ENCODE measurements at regions not wholly inside any gene's neighbourhood (a gene's known extent, or its start where the extent isn't known, plus 50 kb on each side); places are given as distances from the start of the nearest gene placed in this dataset.
"Not testable (repeated sequence)": the region's sequence is repeated elsewhere in the genome, so short reads cannot be mapped to it uniquely, and the experiment has no call there.

DNA sequence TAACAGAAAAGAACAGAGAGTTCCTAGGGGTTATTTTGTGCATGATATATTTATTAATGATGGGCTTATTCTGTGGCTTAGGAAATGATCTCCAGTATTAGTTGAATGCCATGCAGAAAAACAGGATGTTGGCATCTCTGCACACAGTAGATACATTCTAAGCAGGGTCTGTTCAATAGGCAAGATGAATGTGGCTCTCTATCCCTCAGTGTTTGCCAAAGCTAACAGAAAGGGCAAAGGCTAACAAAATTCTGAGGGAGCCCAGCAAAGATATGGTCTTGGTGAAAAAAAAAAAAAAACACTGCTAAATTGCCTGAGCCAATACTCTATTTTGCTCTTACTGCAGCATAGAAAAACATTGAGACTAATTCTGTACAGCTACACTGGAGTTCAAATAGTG is 1095.8 kb downstream of the UQCRFS1 start:
- DNase-seq = no peak

DNA sequence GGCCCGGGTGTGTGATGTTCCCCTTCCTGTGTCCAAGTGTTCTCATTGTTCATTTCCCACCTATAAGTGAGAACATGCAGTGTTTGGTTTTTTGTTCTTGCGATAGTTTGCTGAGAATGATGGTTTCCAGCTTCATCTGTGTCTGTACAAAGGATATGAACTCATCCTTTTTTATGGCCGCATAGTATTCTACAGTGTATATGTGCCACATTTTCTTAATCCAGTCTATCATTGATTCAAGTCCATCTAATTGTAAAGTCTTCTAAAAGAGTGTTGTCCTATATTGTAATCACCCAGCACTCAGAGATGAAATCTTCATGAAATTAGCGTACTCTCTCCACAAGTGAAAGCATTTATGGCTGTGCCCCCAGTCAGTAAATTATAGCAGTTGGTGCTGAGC is 1096.6 kb downstream of the UQCRFS1 start:
- not testable (repeated sequence) for DNase-seq

DNA sequence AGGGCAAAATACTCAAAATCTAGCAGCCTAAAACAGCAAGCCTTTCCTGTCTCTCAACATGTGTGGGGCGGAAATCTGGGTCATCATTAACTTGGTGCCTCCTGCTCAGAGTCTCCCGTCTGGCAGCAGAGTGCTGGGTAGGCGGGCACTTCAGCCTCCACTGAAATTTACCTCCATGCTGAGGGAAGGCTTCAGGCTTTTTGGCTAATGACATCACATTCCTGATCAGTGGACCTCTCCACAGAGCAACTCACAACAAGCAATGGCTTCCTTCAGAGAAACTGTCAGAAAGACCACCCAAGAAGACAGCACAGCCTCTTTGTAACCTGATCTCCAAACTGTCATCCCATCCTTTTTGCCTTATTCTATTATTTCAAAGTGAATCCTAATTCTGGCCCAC is 1109.0 kb downstream of the UQCRFS1 start:
- DNase-seq = no peak

DNA sequence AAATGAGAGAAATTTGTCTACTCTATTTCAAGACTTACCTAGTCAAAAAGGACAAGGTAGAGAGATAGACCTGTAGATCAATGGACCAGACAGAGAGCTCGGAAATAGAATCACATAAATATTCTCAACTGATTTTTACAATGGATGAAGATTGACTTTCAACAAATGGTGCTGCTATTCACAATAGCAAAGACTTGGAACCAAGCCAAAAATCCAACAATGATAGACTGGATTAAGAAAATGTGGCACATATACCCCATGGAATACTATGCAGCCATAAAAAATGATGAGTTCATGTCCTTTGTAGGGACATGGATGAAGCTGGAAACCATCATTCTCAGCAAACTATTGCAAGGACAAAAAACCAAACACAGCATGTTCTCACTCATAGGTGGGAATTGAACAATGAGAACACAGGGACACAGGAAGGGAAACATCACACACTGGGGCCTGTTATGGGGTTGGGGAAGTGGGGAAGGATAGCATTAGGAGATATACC is 1128.2 kb downstream of the UQCRFS1 start:
- not testable (repeated sequence) for DNase-seq

DNA sequence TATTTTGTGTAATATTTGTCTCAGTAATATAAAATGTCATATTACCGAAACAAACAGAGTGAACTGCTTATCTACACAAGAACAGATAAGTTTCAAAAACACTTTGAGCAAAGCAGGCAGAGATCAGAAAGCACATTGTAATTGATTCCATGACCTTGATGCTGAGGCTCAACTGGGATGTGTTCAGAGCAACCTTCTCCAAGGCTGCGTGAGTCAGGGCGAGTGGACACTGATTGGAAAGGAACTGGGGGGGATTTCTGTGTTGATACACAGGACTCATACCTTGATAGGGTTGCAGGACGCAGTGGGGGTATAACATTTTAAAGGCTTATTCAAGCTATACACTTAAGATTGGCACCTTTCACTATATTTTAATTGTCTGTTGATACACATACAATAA is 1136.3 kb downstream of the UQCRFS1 start:
- no peak for DNase-seq

DNA sequence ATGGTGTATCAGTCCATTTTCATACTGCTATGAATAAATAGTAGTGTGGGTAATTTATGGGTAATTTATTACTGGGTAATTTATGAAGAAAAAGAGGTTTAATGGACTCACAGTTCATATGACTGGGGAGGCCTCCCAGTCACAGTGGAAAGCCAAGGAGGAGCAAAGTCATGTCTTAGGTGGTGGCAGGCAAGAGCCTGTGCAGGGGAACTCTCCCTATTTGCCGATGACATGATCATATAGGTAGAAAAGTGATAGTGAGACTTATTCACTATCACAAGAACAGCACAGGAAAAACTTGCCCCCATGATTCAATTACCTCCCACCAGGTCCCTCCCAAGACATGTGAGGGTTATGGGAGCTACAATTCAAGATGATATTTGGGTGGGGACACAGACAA is 1137.7 kb downstream of the UQCRFS1 start:
- DNase-seq = no peak

DNA sequence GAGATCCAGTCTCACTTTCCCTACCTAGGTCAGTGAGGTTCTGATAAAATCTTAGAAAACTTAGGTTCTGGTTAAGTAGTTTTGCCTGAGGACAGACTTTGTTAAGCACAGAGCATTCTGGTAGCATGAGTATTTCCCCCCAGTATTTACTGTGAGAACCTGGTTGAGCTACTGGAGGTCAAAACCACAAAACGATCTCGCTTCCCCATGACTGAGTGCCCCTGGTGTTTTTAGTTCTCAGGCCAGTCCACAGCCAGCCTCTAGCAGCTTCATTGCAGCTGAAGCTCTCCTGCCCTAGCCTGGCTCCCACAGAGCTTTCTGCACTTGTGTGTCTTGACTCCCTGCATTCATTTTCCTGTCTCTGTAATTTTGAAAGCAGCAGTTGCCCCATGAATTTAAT is 1138.2 kb downstream of the UQCRFS1 start:
- DNase-seq = no peak

DNA sequence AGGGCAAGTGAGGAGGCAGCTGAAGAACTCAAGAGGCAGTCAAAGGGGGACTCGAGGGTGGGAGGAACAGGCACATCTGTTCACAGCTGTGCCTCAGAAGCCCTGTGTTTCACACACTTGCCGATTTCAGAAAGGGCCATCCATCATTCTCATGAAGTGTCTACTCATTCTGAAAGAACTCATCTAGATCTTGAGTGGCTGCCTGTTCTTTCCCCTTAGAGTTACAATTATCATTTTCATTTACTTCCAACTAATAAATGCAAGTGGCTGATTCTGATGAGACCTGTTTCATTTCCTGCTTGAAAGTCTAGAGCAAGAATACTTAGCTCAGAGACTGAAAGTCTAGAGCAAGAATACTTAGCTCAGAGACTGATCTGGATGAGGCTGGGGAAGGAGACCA is 1145.1 kb downstream of the UQCRFS1 start:
- no peak for DNase-seq

DNA sequence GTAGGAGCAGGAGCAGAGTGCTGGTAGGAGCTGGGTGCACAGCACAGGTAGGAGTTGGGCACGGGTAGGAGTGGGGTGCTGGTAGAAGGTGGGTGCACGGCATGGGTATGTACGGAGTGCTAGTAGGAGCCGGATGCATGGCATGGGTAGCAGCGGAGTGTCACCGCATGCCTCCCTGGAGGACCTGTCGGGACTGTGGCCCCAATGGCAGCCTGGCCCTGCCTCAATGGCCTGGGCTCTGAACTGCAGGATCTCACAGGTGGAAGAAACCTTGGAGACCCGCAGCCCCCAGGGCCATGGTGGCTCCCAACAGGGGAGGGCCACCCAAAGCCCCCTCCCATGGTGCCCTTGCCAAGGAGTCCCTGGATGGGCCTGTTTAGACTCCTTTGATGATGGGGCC is 1146.0 kb downstream of the UQCRFS1 start:
- DNase-seq = no peak

DNA sequence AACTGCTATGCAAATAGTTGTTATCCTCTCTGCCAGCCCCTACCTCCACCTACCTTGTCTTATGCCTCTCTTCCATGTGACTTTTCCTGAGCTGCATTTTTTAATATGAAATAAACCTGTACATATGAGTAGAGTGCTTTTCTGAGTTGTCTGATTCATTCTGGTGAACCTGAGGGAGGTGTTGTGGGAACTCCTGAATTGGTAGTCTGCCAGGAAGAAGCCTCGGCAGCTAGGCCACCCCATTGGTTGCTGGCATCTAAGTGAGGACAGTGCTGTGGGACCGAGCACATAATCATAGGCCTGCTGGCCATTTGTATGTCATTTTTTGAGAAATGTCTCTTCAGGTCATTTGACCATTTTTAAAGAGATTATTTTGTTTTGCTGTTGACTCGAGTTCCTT is 1146.8 kb downstream of the UQCRFS1 start:
- DNase-seq = no peak

DNA sequence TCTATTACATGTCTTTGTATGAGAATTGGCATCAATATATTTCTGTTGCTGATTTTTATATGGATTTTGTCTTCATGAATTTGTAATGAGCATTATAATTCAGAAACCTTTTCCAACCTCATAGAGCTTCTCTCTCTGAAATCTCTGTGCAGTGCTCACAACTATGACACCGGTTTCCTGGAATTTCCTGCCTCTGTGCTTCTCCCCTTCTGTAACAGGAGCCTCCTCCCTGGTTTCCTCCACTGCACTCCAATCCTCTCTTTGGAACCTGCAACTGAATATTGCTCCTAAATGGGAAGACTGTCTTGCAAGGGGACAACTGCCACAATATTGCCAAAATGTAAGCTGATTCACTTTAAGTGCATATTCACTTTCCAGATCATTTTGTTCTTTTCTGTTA is 1147.9 kb downstream of the UQCRFS1 start:
- DNase-seq = no peak

DNA sequence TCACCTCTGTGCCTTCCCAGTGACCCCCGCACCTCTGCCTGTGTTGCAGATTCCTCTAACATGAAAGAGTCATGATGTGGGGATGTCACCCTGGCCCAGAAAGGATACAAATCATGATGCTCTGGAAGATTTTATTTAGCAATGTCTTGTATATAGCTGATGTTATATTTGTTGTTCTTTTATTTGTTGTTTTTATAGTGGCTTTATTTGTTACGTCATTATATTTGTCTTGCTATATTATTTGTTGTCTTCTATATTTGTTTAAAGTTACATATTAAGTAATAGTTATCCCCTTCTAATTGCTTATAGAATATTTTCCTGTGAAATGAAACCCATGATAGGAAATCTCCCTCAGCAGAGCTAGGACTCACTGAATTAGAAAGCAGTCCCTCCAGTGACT is 1149.2 kb downstream of the UQCRFS1 start:
- DNase-seq = no peak

DNA sequence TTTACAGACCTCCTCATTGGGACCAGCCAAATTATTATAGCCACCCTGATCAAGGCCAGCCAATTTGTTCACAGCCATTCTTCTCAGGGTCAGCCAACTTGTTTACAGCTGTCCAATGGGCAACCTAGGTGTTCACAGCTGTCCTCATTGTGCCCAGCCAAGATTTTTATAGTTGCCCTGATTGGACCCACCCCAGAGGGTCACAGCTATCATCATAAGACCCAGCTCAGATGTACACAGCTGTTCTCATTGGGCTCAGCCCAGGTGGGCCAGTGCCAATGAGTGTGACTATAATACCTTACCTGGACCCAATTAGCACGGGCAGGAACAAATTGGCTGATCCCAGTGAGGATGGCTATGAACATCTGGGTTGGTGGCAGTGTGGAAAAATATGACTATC is 1151.8 kb downstream of the UQCRFS1 start:
- DNase-seq = no peak

DNA sequence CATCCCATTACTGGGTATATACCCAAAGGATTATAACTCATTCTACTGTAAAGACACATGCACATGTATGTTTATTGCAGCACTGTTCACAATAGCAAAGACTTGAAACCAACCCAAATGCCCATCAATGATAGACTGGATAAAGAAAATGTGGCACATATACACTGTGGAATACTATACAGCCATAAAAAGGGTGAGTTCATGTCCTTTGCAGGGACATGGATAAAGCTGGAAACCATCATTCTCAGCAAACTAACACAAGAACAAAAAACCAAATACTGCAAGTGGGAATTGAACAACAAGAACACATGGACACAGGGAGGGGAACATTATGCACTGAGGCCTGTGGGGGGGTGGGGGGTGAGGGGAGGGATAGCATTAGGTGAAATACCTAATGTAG is 1155.9 kb downstream of the UQCRFS1 start:
- not testable (repeated sequence) for DNase-seq

DNA sequence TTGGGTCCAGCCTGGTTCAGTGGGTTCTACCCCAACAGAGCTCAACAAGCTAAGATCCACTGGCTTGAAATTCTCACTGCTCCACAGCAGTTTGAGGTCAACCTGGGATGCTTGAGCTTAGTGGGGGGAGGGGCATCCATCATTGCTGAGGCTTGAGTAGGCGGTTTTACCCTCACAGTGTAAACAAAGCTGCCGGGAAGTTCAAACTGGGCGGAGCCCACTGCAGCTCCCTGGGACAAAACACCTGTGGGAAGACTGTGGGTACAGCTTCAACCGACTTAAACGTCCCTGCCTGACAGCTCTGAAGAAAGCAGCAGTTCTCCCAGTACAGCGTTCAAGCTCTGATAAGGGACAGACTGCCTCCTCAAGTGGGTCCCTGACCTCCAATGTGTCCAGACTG is 1161.9 kb downstream of the UQCRFS1 start:
- no peak for DNase-seq

DNA sequence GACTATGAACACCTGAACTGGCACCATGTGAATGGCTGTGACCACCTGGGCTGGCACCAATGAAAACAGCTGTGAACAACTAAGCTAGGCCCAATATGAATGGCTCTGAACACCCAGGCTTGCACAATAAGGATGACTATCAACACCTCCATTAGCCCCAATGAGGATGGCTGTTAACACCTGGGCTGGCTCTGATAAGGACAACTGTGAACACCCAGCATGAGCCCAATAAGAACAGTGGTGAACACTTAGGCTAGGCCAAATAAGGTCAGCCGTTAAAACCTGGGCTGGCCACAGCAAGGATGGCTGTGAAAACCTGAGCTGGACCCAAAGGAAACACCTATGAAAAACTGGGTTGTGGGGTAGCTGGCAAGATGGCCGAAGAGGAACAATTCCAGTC is 1163.1 kb downstream of the UQCRFS1 start:
- DNase-seq = no peak

DNA sequence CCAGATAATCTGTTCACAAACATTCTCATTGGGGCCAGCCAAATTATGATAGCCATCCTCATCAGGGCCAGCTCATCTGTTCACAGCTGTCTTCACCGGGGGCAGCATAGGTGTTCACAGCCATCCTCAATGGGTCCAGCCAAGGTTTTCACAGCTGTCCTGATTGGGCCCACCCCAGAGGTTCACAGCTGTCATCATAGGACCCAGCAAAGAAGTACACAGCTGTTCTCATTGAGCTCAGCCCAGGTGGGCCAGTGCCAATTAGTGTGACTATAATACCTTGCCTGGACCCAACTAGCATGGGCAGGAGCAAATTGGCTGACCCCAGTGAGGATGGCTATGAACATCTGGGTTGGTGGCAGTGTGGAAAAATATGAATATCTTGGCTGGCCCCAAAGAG is 1166.0 kb downstream of the UQCRFS1 start:
- DNase-seq = no peak

DNA sequence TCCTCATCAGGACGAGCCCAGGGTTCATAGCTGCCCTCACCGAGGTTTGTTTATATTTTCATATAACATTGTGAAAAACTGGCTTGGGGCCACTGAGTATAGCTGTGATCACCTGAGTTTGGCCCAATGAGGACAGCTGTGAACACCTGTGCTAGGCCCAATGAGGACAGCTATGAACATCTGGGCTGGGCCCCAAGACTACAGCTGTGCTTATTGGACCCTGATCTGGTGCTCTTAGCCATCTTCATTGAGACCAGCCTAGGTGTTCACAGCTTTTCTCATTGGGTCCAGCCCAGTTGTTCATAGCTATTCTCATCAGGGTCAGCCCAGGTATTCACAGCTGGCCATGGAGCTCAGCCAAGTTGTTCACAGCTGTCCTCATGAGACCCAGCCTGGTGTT is 1167.3 kb downstream of the UQCRFS1 start:
- no peak for DNase-seq

DNA sequence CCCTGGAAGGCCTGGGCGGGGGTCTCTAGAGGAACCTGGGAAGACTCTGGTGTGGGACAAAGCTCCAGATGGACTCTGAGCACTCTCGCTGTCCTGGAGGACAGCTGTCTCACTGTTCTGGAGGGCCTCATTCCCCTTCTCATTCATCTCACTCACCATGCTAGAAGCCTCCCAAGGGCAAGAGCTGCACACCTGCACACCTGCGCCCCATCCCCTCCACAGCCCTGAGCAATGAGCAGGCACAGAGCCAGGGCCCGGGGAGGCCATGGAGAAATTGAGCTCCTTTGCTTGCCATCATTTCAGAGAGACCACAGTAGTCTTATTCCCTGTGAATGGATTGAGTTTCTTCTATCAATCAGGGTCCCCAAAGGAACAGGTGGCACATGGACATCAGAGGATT is 1168.5 kb downstream of the UQCRFS1 start:
- DNase-seq = no peak

DNA sequence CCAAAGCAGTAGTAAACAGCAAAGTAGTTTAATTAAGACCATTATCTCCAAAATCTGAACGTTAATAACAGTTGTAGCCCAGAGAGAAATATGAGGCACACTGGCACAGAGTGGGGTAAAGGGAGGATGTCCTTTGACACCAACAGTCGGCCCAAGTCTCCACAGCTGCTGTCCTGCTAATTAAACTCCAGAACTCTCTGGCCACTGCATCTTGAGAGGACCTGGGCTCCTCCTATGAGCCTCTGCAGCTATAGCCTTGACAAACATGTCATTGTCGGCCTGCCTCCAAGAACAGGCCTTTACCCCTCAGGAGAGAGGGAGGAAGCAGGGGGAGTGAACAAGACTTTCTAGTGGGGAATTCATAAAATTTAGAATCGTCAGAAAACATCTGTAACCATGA is 1170.4 kb downstream of the UQCRFS1 start:
- no peak for DNase-seq

DNA sequence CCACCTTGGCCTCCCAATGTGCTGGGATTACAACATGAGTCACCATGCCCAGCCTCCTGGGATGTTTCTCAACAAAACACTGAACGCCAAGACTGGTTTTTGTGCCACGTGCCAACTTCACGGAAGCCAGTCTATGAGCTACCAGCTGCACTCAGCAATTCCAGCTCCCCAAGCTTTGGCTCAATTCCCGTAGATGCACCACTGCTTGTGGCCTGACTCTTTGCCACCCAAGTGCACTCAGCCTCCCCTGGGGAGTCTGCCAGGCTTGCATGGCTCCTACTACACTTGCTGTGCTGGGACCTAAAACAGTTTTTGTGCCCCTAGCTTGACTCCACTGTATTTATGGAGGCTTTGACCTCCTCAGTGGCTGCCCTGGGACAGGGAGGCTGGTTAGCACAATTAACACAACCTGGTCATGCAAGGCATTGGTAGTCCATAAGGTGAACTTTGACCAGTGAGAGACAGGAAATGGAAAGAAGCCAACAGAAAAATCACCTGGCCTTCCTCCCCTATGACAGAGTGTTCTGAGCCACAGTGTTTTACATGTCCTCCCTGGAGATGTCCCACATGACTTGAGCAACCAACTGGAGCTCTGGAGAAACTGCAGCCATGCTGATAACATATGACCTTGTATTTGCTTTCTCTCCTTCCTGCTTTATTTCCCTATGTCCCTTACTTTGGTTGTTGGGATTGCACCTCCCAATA is 1173.1 kb downstream of the UQCRFS1 start:
- DNase-seq = no peak

DNA sequence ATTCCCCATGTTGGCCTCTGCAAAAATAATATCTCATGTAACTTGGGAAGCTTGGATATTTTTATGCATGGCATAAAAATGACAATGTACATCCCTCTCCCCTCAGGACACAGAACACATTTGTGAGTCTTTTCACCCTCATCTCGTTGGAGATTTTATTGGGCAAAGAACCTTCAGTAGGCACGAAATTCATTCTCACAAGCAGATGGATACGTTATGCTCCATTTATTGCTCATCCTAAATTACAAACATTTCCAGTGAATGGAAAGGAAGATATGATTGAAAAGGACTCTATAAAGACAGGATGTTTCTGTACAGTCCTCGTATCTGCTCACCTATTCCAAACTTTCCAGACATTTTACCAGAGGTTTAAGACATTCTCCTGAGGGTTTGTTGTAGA is 1175.8 kb downstream of the UQCRFS1 start:
- no peak for DNase-seq

DNA sequence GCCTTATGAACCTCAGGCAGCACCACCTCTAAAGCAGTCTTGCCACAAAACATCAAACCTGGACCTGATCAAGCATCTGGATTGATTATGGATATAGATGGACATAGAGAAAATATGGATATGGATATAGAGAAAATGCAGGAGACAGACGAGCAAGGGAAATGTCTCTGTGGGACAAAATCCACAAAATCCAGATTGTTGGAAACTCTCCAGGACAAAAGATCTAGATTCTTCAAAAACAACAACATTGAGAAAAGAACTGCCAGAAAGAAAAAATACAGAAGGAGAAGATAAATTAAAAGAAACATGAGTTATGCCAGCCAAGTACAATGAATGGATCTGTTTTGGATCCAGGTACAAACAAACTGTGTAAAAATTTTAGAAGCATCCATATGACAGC is 1176.5 kb downstream of the UQCRFS1 start:
- no peak for DNase-seq

DNA sequence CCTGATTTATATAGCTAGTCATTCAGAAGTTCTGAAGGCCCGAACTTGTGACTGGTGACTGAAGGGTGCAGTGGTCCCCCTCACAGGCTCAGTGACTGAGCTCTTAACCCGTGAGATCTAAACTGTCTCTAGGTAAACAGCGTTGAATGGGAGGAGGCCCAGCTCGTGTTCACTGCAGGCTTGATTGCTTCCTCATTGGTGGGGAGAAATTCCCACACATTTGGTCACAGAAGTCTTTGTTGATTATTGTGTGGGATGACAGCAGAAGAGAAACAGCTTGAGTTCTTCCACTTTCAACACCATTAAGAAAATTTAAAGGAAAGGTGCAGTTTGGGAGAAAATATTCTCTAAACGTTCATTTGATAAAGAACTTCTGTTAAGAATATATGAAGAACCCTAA is 1178.0 kb downstream of the UQCRFS1 start:
- DNase-seq = no peak

DNA sequence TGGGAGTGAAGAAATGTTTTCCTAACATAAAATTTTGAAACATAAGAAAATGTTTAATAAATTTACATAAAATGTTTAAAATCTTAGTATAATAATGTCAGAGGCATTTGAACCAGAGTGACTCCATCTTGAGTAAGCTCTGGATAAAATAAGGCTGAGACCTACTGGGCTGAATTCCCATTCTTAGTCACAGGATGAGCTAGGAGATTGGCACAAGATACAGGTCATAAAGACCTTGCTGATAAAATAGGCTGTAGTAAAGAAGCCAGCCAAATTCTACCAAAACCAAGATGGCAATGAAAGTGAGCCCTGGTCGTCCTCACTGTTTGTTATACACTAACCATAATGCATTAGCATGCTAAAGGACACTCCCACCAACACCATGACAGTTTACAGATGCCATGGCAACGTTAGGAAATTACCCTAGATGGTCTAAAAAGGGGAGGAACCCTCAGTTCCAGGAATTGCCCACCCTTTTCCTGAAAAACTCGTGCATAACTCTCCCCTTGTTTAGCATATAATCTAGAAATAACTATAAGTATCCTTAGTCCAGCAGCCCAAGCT is 1184.0 kb downstream of the UQCRFS1 start:
- no peak for DNase-seq
